Osteoblast (primary cell): ENCODE measurements at regions not wholly inside any gene's neighbourhood (a gene's known extent, or its start where the extent isn't known, plus 50 kb on each side); places are given as distances from the start of the nearest gene placed in this dataset.

ENCODE experiments used
- DNase-seq: peaks from one replicate; pipeline ENCODE4 v3.0.0; 2011; ENCODE audit warnings: low spot score, mixed read lengths; ENCODE audit not compliant: insufficient read length; ENCODE audit errors: missing footprints
- H2AFZ ChIP-seq: 2 replicates; pipeline ENCODE4 v1.6.0; 2011; ENCODE audit warnings: mild to moderate bottlenecking, low read length
- H3K27ac ChIP-seq: 2 replicates; pipeline ENCODE4 v1.5.1; 2011; ENCODE audit warnings: mild to moderate bottlenecking, low read depth, low read length, moderate library complexity
- H3K27me3 ChIP-seq: 2 replicates; pipeline ENCODE4 v1.6.0; 2012; ENCODE audit warnings: mild to moderate bottlenecking, control low read depth, inconsistent platforms, low read length, moderate library complexity; ENCODE audit not compliant: insufficient read depth
- H3K36me3 ChIP-seq: 2 replicates; pipeline ENCODE4 v1.5.1; 2011; ENCODE audit warnings: mild to moderate bottlenecking, low read length, control low read depth, moderate library complexity; ENCODE audit not compliant: insufficient read depth
- H3K4me1 ChIP-seq: 2 replicates; pipeline ENCODE4 v1.5.1; 2011; ENCODE audit warnings: mild to moderate bottlenecking, low read length, control low read depth, moderate library complexity; ENCODE audit not compliant: insufficient read depth
- H3K4me2 ChIP-seq: 2 replicates; pipeline ENCODE4 v1.6.0; 2011; ENCODE audit warnings: mild to moderate bottlenecking, low read length; ENCODE audit not compliant: insufficient read depth
- H3K4me3 ChIP-seq: fragments of 200-600 bp; sonication (generic); 3 replicates; pipeline ENCODE4 v1.5.1; 2012; ENCODE audit warnings: mild to moderate bottlenecking, low read length, inconsistent platforms; ENCODE audit not compliant: insufficient read depth
- H3K79me2 ChIP-seq: 2 replicates; pipeline ENCODE4 v1.6.0; 2012; ENCODE audit warnings: mild to moderate bottlenecking, low read length, control low read depth, inconsistent platforms; ENCODE audit not compliant: insufficient read depth
- H3K9me3 ChIP-seq: 2 replicates; pipeline ENCODE4 v1.5.1; 2011; ENCODE audit warnings: low read depth, low read length, control low read depth
- H4K20me1 ChIP-seq: 2 replicates; pipeline ENCODE4 v1.6.0; 2012; ENCODE audit warnings: mild to moderate bottlenecking, low read length, control low read depth; ENCODE audit not compliant: insufficient read depth
- TF ChIP-seq, protein P1 (sequence below): IDR thresholded peaks from 2 replicates; pipeline ENCODE4 v1.5.1; 2011; ENCODE audit warnings: mild to moderate bottlenecking, low read depth, low read length, moderate library complexity; ENCODE audit errors: extremely low read depth

DNA sequence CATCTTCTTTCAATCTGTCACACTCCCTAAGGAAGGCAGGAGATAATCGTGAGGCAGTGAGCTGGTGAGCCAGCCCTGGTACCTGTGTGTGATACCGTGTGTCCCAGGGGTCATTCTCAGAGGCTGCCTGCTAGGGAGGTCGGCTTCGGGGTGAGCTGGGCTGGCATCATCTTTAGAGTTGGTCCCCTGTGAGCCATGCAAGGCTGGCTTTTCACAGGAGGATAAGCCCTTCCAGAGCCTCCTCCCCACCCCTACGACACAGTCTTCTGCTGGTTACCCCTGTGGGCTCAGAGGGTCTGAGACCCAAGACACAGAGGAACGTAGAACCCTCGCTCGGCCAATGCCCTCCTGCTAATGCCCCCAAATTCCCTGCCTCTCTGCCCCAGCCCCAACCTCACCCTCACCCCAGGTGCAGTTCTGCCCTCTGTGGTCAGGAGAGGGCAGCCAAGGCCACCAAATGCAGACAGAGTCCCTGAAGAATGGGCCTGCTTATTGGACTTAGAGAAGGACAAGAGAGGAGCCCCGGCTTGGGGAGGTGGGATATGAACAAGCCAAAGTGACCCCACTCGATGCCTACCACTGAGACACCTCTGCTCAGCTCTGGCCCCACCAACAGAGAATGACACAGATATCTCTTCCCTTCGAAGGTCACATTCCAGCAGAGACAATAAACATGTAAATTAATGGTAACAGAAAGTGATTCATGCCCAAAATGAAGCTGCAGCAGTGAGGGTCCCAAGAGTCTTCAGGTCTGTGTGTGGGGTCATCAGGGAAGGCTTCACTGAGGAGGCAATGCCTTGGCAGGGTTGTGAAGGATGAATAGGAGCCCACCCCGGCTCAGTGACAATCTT lies 80.8 kb upstream of the CCL1 start:
- TF ChIP-seq, protein P1, sequence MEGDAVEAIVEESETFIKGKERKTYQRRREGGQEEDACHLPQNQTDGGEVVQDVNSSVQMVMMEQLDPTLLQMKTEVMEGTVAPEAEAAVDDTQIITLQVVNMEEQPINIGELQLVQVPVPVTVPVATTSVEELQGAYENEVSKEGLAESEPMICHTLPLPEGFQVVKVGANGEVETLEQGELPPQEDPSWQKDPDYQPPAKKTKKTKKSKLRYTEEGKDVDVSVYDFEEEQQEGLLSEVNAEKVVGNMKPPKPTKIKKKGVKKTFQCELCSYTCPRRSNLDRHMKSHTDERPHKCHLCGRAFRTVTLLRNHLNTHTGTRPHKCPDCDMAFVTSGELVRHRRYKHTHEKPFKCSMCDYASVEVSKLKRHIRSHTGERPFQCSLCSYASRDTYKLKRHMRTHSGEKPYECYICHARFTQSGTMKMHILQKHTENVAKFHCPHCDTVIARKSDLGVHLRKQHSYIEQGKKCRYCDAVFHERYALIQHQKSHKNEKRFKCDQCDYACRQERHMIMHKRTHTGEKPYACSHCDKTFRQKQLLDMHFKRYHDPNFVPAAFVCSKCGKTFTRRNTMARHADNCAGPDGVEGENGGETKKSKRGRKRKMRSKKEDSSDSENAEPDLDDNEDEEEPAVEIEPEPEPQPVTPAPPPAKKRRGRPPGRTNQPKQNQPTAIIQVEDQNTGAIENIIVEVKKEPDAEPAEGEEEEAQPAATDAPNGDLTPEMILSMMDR: no peak
- Histone ChIP-seq H3K4me3 (no peak overlapping the region), H3K4me1 (no peaks in the 10 kb centered on the region), H3K27ac (no peak overlapping the region), H3K27me3 (no peaks in the 10 kb centered on the region), H2AFZ (no peak overlapping the region), H3K79me2 (no peaks in the 10 kb centered on the region), H3K36me3 (no peaks in the 10 kb centered on the region), H4K20me1 (no peaks in the 10 kb centered on the region), H3K9me3 (no peaks in the 10 kb centered on the region), H3K4me2 (no peak overlapping the region)
- DNase-seq: no peak

GRCh38 chr17:34442387-34443111 lies 79.5 kb upstream of the CCL1 start:
- no peaks in the 10 kb centered on the region for H4K20me1 ChIP-seq
- DNase-seq: no peak
- H2AFZ ChIP-seq: no peak overlapping the region
- H3K4me3 ChIP-seq: no peak overlapping the region
- H3K9me3 ChIP-seq: no peaks in the 10 kb centered on the region
- no peak overlapping the region for H3K27ac ChIP-seq
- H3K27me3 ChIP-seq: no peaks in the 10 kb centered on the region
- H3K79me2 ChIP-seq: no peaks in the 10 kb centered on the region
- no peaks in the 10 kb centered on the region for H3K36me3 ChIP-seq
- H3K4me2 ChIP-seq: no peak overlapping the region
- H3K4me1 ChIP-seq: no peaks in the 10 kb centered on the region
- TF ChIP-seq, protein P1: no peak

GRCh38 chr17:34437188-34437587 lies 74.2 kb upstream of the CCL1 start:
- Histone ChIP-seq H3K4me1 (no peaks in the 10 kb centered on the region), H4K20me1 (no peaks in the 10 kb centered on the region), H2AFZ (no peak overlapping the region), H3K4me3 (no peak overlapping the region), H3K4me2 (no peak overlapping the region), H3K79me2 (no peaks in the 10 kb centered on the region), H3K27ac (no peak overlapping the region), H3K27me3 (peaks cover 7% of the 10 kb centered on the region), H3K9me3 (no peaks in the 10 kb centered on the region), H3K36me3 (no peaks in the 10 kb centered on the region)
- no peak for DNase-seq
- TF ChIP-seq, protein P1: no peak

DNA sequence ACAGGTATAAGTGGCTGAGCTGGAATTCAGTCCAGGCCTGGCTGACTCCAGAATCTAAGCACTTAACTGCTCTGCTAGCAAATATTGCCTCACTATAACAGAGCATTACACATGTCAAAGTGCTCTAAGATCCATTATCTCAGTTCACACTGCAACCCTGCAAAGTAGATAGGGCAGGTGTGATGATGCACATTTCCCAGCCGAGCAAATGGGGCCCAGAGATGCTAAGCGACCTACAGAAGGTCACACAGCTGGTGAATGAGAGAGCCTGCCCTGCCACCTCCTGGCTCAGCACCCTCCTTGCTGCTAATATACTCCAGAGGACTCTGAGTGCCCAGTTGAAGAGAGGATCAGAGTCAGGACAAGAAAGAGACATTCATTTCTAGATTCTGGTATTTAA lies 73.6 kb upstream of the CCL1 start:
- DNase-seq: no peak
- TF ChIP-seq, protein P1: no peak
- Histone ChIP-seq H3K27ac (no peak overlapping the region), H3K36me3 (no peaks in the 10 kb centered on the region), H3K4me3 (no peak overlapping the region), H3K27me3 (peaks cover 7% of the 10 kb centered on the region), H3K79me2 (no peaks in the 10 kb centered on the region), H3K4me2 (no peak overlapping the region), H4K20me1 (no peaks in the 10 kb centered on the region), H2AFZ (no peak overlapping the region), H3K9me3 (no peaks in the 10 kb centered on the region), H3K4me1 (no peaks in the 10 kb centered on the region)
